ENCODE measurements at regions not wholly inside any gene's neighbourhood (a gene's known extent, or its start where the extent isn't known, plus 50 kb on each side); places are given as distances from the start of the nearest gene placed in this dataset.
"Not testable (repeated sequence)": the region's sequence is repeated elsewhere in the genome, so short reads cannot be mapped to it uniquely, and the experiment has no call there.

DNA sequence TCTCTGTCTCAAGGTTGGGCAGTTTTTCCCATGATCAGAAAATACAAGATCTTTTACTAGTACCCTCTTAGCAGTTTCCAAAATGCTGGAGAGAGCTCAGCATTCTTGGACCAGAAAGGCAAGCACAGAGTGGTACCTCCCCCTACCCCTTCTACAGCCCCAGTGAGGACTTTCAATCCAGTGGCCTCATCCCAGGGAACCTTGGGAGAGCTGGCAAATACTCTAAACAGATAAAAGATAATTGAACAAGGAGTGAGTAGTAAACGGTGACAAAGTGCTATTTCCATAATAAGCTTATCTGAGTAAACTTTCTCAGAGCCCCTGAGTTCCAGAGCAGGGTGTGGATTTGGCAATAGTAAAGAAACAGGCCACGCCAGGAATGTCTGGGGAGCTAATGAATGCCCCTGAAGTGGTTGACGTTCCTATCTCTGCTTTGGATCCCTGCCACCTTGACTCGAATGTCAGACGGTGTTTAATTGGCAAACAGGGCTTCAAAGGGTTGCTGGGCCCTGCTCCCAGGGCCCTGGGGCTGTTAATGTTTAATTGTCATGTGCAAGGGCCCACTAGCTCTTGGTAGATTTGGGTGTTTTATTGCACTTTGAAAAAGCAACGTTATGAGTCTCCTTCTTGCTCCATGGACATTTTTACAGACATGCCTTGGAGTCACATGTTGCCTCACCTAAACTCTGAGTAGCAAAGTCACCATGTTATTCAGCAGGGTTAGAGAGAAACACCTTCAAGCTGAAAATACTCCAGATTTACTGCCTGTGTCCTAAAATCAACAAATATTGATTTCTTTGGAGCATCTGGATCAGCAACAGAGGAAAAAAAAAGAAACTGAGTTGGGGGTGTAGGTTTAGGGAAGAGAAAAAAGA lies 239.9 kb downstream of the CYRIA start:
- no peaks in the 10 kb centered on the region for H3K27me3 ChIP-seq (replicated peaks)
- no peak for DNase-seq
- TF ChIP-seq CTCF (IDR thresholded peaks at IDR 0.05; ENCODE audit: low read depth, low read length, missing control alignments): no peak
- in situ Hi-C loops (cut with HindIII; ENCODE audit: low pct_ligation_motif_present, low sequenced_read_pairs): no loop called here
- no peak overlapping the region for H3K4me3 ChIP-seq (ENCODE audit: low read depth, low read length)
- H3K36me3 ChIP-seq (replicated peaks): no peaks in the 10 kb centered on the region
- H3K27ac ChIP-seq: no peak overlapping the region

DNA sequence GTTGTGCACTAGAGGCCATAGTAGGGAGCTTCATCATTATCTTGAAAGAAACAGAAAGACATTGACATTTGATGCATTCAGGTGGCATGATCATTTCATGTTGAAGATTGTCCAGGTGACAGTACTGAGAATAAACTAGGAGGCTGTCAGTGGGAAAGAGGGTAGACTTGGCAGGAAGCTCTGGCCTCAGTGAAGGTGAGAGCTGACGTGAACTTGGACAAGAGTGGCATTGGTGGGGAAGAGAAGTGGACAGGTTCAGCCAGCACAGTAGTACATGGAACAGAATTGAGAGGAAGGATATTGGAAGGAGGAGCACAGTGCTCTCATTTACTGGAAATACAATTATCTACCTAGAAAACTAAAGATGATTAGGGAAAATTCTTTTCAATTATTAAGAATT lies 245.2 kb downstream of the CYRIA start:
- in situ Hi-C loops (cut with HindIII; ENCODE audit: low pct_ligation_motif_present, low sequenced_read_pairs): no loop called here
- TF ChIP-seq CTCF (IDR thresholded peaks at IDR 0.05; ENCODE audit: low read depth, low read length, missing control alignments): no peak
- Histone ChIP-seq H3K36me3 (replicated peaks) (no peaks in the 10 kb centered on the region), H3K27me3 (replicated peaks) (no peaks in the 10 kb centered on the region), H3K4me3 (ENCODE audit: low read depth, low read length) (no peak overlapping the region), H3K27ac (no peak overlapping the region)
- no peak for DNase-seq

- TF ChIP-seq CTCF (IDR thresholded peaks at IDR 0.05; ENCODE audit: low read depth, low read length, missing control alignments): no peak
- H3K36me3 ChIP-seq (replicated peaks): no peaks in the 10 kb centered on the region
- no peaks in the 10 kb centered on the region for H3K27me3 ChIP-seq (replicated peaks)
- H3K4me3 ChIP-seq (ENCODE audit: low read depth, low read length): no peak overlapping the region
- DNase-seq: no peak
- in situ Hi-C loops (cut with HindIII; ENCODE audit: low pct_ligation_motif_present, low sequenced_read_pairs): no loop called here
- no peak overlapping the region for H3K27ac ChIP-seq
These were observed 247.9 kb downstream of the CYRIA start for GRCh38 chr2:16417726-16418125.

- H3K4me3 ChIP-seq (ENCODE audit: low read depth, low read length): no peak overlapping the region
- no peaks in the 10 kb centered on the region for H3K27me3 ChIP-seq (replicated peaks)
- TF ChIP-seq CTCF (IDR thresholded peaks at IDR 0.05; ENCODE audit: low read depth, low read length, missing control alignments): no peak
- H3K27ac ChIP-seq: no peak overlapping the region
- DNase-seq: no peak
- no peaks in the 10 kb centered on the region for H3K36me3 ChIP-seq (replicated peaks)
- in situ Hi-C loops (cut with HindIII; ENCODE audit: low pct_ligation_motif_present, low sequenced_read_pairs): no loop called here
These were observed 249.0 kb downstream of the CYRIA start for GRCh38 chr2:16416651-16417050.

GRCh38 chr2:16415861-16416260 lies 249.8 kb downstream of the CYRIA start:
- DNase-seq; H3K27ac ChIP-seq; H3K27me3 ChIP-seq (replicated peaks); in situ Hi-C loops (cut with HindIII; ENCODE audit: low pct_ligation_motif_present, low sequenced_read_pairs); H3K4me3 ChIP-seq (ENCODE audit: low read depth, low read length); H3K36me3 ChIP-seq (replicated peaks): not testable (repeated sequence)

DNA sequence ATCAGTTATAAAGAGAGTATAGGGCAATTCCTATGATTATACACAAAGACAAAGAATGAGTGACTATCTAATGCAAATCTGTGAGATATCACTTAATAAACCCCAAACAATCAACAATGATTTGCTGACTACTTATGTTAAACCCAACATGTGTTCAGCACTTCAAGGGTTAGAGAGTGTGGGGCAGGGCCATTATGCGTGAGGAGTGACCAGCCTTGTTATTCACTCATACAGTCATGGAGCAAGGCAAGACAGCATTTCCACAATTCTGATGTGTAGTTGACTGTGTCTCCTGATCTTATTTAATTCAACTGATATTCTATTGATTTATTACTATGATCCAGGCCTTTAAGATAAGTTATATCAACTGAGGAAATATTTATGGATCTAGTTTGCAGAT lies 251.7 kb downstream of the CYRIA start:
- Histone ChIP-seq H3K4me3 (ENCODE audit: low read depth, low read length) (no peak overlapping the region), H3K36me3 (replicated peaks) (no peaks in the 10 kb centered on the region), H3K27ac (no peak overlapping the region), H3K27me3 (replicated peaks) (no peaks in the 10 kb centered on the region)
- TF ChIP-seq CTCF (IDR thresholded peaks at IDR 0.05; ENCODE audit: low read depth, low read length, missing control alignments): no peak
- no peak for DNase-seq
- in situ Hi-C loops (cut with HindIII; ENCODE audit: low pct_ligation_motif_present, low sequenced_read_pairs): no loop called here

All from brain microvascular endothelial cell (primary cell).